ENCODE measurements at regions not wholly inside any gene's neighbourhood (a gene's known extent, or its start where the extent isn't known, plus 50 kb on each side); places are given as distances from the start of the nearest gene placed in this dataset.

DNA sequence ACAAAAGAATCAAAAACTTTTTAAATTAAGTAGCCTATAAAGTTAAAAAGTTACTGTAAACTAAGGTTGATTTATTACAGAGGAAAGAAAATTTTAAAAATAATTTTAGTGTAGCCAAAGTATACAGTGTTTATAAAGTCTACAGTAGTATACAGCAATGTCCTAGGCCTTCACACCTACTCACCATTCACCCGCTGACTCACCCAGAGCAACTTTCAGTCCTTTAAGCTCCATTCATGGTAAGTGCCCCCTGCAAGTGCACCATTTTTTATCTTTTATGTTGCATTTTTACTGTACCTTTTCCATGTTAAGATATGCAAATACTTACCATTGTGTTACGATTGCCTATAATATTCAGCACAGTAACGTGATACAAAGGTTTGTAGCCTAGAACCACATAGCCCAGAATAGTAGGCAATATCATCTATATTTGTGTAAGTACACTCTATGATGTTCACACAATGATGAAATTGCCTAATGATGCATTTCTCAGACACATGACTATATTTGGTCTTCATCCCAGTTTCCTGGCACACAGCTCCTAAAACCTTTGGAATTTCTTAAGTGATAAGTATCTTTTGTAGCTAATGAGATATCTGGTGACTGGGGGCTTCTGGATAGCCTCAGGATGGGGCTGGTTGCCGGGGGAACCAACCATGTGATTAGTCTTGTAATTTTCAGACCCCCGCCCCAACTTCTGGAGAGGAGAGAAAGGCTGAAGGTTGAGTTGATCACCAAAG lies 111.0 kb downstream of the MRPL14 start:
- 93% methylated on average over 2 of the region's 5 CpGs for WGBS (ENCODE audit: insufficient coverage)
- H2AFZ ChIP-seq (ENCODE audit: insufficient read depth, low read depth, low read length, poor library complexity, severe bottlenecking): no peak overlapping the region
- TF ChIP-seq, protein P1, sequence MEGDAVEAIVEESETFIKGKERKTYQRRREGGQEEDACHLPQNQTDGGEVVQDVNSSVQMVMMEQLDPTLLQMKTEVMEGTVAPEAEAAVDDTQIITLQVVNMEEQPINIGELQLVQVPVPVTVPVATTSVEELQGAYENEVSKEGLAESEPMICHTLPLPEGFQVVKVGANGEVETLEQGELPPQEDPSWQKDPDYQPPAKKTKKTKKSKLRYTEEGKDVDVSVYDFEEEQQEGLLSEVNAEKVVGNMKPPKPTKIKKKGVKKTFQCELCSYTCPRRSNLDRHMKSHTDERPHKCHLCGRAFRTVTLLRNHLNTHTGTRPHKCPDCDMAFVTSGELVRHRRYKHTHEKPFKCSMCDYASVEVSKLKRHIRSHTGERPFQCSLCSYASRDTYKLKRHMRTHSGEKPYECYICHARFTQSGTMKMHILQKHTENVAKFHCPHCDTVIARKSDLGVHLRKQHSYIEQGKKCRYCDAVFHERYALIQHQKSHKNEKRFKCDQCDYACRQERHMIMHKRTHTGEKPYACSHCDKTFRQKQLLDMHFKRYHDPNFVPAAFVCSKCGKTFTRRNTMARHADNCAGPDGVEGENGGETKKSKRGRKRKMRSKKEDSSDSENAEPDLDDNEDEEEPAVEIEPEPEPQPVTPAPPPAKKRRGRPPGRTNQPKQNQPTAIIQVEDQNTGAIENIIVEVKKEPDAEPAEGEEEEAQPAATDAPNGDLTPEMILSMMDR (IDR thresholded peaks at IDR 0.05): no peak
- no peaks in the 10 kb centered on the region for H4K20me1 ChIP-seq (ENCODE audit: insufficient read depth, low read length)
- H3K9me3 ChIP-seq (replicated peaks in 1 of 2; ENCODE audit: control insufficient read depth in 1 of 2, insufficient read depth in 1 of 2, low read length in 2 of 2): peaks cover 14 to 27% of the 10 kb centered on the region in 2 donors
- peaks cover 7 to 19% of the 10 kb centered on the region in 2 donors for H3K4me1 ChIP-seq (ENCODE audit: control insufficient read depth in 1 of 2, insufficient read depth in 2 of 2, low read length in 2 of 2)
- peaks cover 0 to 2% of the 10 kb centered on the region in 2 donors for H3K27me3 ChIP-seq (ENCODE audit: control insufficient read depth in 2 of 2, insufficient read depth in 2 of 2, low read length in 2 of 2)
- no peak overlapping the region for H3K4me3 ChIP-seq (replicated peaks in 1 of 3; ENCODE audit: low read depth in 2 of 3, low read length in 3 of 3)
- no peak overlapping the region for H3K4me2 ChIP-seq (replicated peaks; ENCODE audit: extremely low read depth, low read length, poor library complexity, severe bottlenecking)
- Mint-ChIP-seq H3K27me3 (ENCODE audit: low read depth in 3 of 3) (peaks cover 5 to 10% (median 9%) of the 10 kb centered on the region in 3 donors), H3K4me1 (peaks cover 13% of the 10 kb centered on the region), H3K36me3 (peaks cover 7 to 9% of the 10 kb centered on the region in 2 donors), H3K9me3 (peaks cover 14 to 35% (median 30%) of the 10 kb centered on the region in 7 donors), H3K27ac (no peak overlapping the region), H3K4me3 (no peak overlapping the region)
- intact Hi-C loops (cut with micrococcal nuclease): no loop called here
- no peaks in the 10 kb centered on the region for H3K79me2 ChIP-seq (ENCODE audit: insufficient read depth, low read length)
- no peak overlapping the region for H3K9ac ChIP-seq (ENCODE audit: insufficient read depth, low read length, poor library complexity, severe bottlenecking)
- H3K27ac ChIP-seq (ENCODE audit: low read depth in 1 of 2, low read length in 2 of 2): no peak overlapping the region
- no peaks in the 10 kb centered on the region for H3K36me3 ChIP-seq (replicated peaks in 1 of 2; ENCODE audit: control insufficient read depth in 1 of 2, insufficient read depth in 2 of 2, low read length in 2 of 2)
- no peak for DNase-seq

DNA sequence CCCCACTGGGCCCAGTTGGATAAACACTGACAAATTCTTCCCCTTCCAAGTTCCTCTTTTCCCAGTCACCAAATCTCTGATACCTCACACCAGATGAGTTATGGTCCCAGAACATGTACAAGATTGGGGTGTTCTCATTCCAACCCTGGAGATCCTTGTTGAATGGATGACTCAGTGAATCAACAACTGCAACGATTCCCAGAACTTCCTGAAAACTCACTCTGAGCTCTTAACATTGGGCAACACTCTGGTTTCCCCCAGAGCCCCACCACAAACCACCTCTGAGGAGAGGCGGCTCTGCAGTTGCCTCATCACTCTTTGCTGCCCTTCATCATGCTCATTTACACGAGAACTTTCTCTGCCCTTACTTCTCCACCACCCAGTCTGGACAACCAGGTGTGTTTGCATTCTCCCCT lies 115.2 kb downstream of the MRPL14 start:
- H3K27me3 Mint-ChIP-seq (ENCODE audit: low read depth in 3 of 3): peaks cover 16 to 24% (median 18%) of the 10 kb centered on the region in 3 donors
- 0% methylated on average over 3 of the region's 3 CpGs for WGBS (ENCODE audit: insufficient coverage)
- H3K4me1 Mint-ChIP-seq: peaks cover 34% of the 10 kb centered on the region

More for the DNA sequence above, 115.2 kb downstream of the MRPL14 start:
- DNase-seq: peak; percentile 86 to 97 (median 96)
- Histone ChIP-seq H3K9ac (ENCODE audit: insufficient read depth, low read length, poor library complexity, severe bottlenecking) (no peak overlapping the region), H3K27me3 (ENCODE audit: control insufficient read depth in 2 of 2, insufficient read depth in 2 of 2, low read length in 2 of 2) (peaks cover 0 to 15% of the 10 kb centered on the region in 2 donors), H3K36me3 (replicated peaks in 1 of 2; ENCODE audit: control insufficient read depth in 1 of 2, insufficient read depth in 2 of 2, low read length in 2 of 2) (no peaks in the 10 kb centered on the region), H3K79me2 (ENCODE audit: insufficient read depth, low read length) (no peaks in the 10 kb centered on the region), H3K4me3 (replicated peaks in 1 of 3; ENCODE audit: low read depth in 2 of 3, low read length in 3 of 3) (no peak overlapping the region), H3K27ac (ENCODE audit: low read depth in 1 of 2, low read length in 2 of 2) (peak overlapping the region in 1 of 2 donors; percentile 62), H3K4me1 (ENCODE audit: control insufficient read depth in 1 of 2, insufficient read depth in 2 of 2, low read length in 2 of 2) (peaks cover 22 to 43% of the 10 kb centered on the region in 2 donors), H4K20me1 (ENCODE audit: insufficient read depth, low read length) (no peaks in the 10 kb centered on the region), H3K4me2 (replicated peaks; ENCODE audit: extremely low read depth, low read length, poor library complexity, severe bottlenecking) (no peak overlapping the region), H3K9me3 (replicated peaks in 1 of 2; ENCODE audit: control insufficient read depth in 1 of 2, insufficient read depth in 1 of 2, low read length in 2 of 2) (peaks cover 14 to 24% of the 10 kb centered on the region in 2 donors), H2AFZ (ENCODE audit: insufficient read depth, low read depth, low read length, poor library complexity, severe bottlenecking) (no peak overlapping the region)
- Mint-ChIP-seq H3K27ac (peak overlapping the region; percentile 67 to 94 (median 90)), H3K36me3 (peaks cover 9 to 10% of the 10 kb centered on the region in 2 donors), H3K9me3 (peaks cover 14 to 27% (median 20%) of the 10 kb centered on the region in 7 donors), H3K4me3 (peak overlapping the region in 1 of 2 donors; percentile 72)
- TF ChIP-seq, protein P1 (IDR thresholded peaks at IDR 0.05): no peak
- intact Hi-C loops (cut with micrococcal nuclease): loop anchor here (5.0 kb wide), 4 partner anchors 35 to 65 kb away; no protein-coding TSS in a partner anchor

Measured in CD14-positive monocyte (primary cell).